SK-N-SH treated with all-trans-retinoic acid at 6 μM for 48 hours (cell line): ENCODE measurements at regions not wholly inside any gene's neighbourhood (a gene's known extent, or its start where the extent isn't known, plus 50 kb on each side); places are given as distances from the start of the nearest gene placed in this dataset.

Experiments used
- ATAC-seq: fragments of 200-7000 bp; cut with Tn5 transposase; 3 replicates; pipeline ENCODE4 v1.9.1; 2020; ENCODE audit warnings: mild to moderate bottlenecking, moderate library complexity
- BACH2 ChIP-seq: fragments of 250-450 bp; sonication (Bioruptor Pico); IDR thresholded peaks from 2 replicates; pipeline ENCODE4 v1.9.0; 2021; ENCODE audit warnings: mild to moderate bottlenecking, borderline replicate concordance
- CREB5 ChIP-seq: fragments of 250-450 bp; sonication (Bioruptor Pico); IDR thresholded peaks from 2 replicates; pipeline ENCODE4 v1.5.1; 2020; ENCODE audit warnings: low read depth, mild to moderate bottlenecking, moderate library complexity
- CSRNP3 ChIP-seq: fragments of 250-450 bp; sonication (Bioruptor Pico); IDR thresholded peaks from 2 replicates; pipeline ENCODE4 v1.5.1; 2021; ENCODE audit warnings: mild to moderate bottlenecking, moderate library complexity
- ESRRG ChIP-seq: fragments of 250-450 bp; sonication (Bioruptor Pico); IDR thresholded peaks from 2 replicates; pipeline ENCODE4 v1.6.1; 2021; ENCODE audit warnings: mild to moderate bottlenecking
- GLIS3 ChIP-seq: fragments of 250-450 bp; sonication (Bioruptor Pico); IDR thresholded peaks from 2 replicates; pipeline ENCODE4 v1.5.0; 2020; ENCODE audit warnings: mild to moderate bottlenecking, moderate library complexity
- ISL1 ChIP-seq: fragments of 250-450 bp; sonication (Bioruptor Pico); IDR thresholded peaks from 2 replicates; pipeline ENCODE4 v2.1.2; 2022; ENCODE audit warnings: mild to moderate bottlenecking, moderate library complexity
- OSR1 ChIP-seq: fragments of 250-450 bp; sonication (Bioruptor Pico); IDR thresholded peaks from 2 replicates; pipeline ENCODE4 v1.8.0; 2022; ENCODE audit warnings: moderate library complexity, mild to moderate bottlenecking, inconsistent platforms
- PPARA ChIP-seq: fragments of 250-450 bp; sonication (Bioruptor Pico); IDR thresholded peaks from 2 replicates; pipeline ENCODE4 v1.5.0; 2020; ENCODE audit warnings: mild to moderate bottlenecking, borderline replicate concordance
- RARB ChIP-seq: fragments of 250-450 bp; sonication (Bioruptor Pico); IDR thresholded peaks from 2 replicates; pipeline ENCODE4 v1.8.0; 2021; ENCODE audit warnings: mild to moderate bottlenecking, moderate library complexity
- SNAI2 ChIP-seq: fragments of 250-450 bp; sonication (Bioruptor Pico); IDR thresholded peaks from 2 replicates; pipeline ENCODE4 v1.5.0; 2020; ENCODE audit warnings: mild to moderate bottlenecking, moderate library complexity
- TCF4 ChIP-seq: fragments of 250-450 bp; sonication (Bioruptor Pico); IDR thresholded peaks from 2 replicates; pipeline ENCODE4 v1.8.0; 2021; ENCODE audit warnings: mild to moderate bottlenecking, moderate library complexity, borderline replicate concordance
- TOX ChIP-seq: fragments of 250-450 bp; sonication (Bioruptor Pico); IDR thresholded peaks from 2 replicates; pipeline ENCODE4 v1.8.0; 2021; ENCODE audit warnings: mild to moderate bottlenecking, moderate library complexity, borderline replicate concordance
- TSHZ2 ChIP-seq: fragments of 250-450 bp; sonication (Bioruptor Pico); IDR thresholded peaks from 2 replicates; pipeline ENCODE4 v1.5.0; 2020; ENCODE audit warnings: mild to moderate bottlenecking, moderate library complexity
- ZC3H10 ChIP-seq: fragments of 250-450 bp; sonication (Bioruptor Pico); IDR thresholded peaks from 2 replicates; pipeline ENCODE4 v1.5.1; 2021; ENCODE audit warnings: mild to moderate bottlenecking, moderate library complexity
- ZFP30 ChIP-seq: fragments of 450-650 bp; formaldehyde crosslinking; IDR thresholded peaks from 2 replicates; pipeline ENCODE4 v1.5.0; 2022; ENCODE audit warnings: mild to moderate bottlenecking, moderate library complexity
- ZNF565 ChIP-seq: fragments of 450-650 bp; formaldehyde crosslinking; conservative IDR thresholded peaks from 2 replicates; pipeline ENCODE4 v1.5.0; 2020; ENCODE audit warnings: low read depth, mild to moderate bottlenecking, moderate library complexity
- ZNF70 ChIP-seq: fragments of 450-650 bp; formaldehyde crosslinking; IDR thresholded peaks from 2 replicates; pipeline ENCODE4 v1.5.0; 2020; ENCODE audit warnings: mild to moderate bottlenecking, moderate library complexity
- ZNF8 ChIP-seq: fragments of 450-650 bp; formaldehyde crosslinking; IDR thresholded peaks from 2 replicates; pipeline ENCODE4 v1.5.0; 2020; ENCODE audit warnings: mild to moderate bottlenecking, moderate library complexity

- ATAC-seq: no peak
- TF ChIP-seq PPARA (CRISPR knock-in tag): no peak
- no peak for TF ChIP-seq ZNF70 (CRISPR knock-in tag)
- TF ChIP-seq CREB5 (CRISPR knock-in tag): no peak
- no peak for TF ChIP-seq RARB (CRISPR knock-in tag)
- no peak for TF ChIP-seq TSHZ2 (CRISPR knock-in tag)
- no peak for TF ChIP-seq GLIS3 (CRISPR knock-in tag)
- TF ChIP-seq BACH2 (CRISPR knock-in tag): no peak
- no peak for TF ChIP-seq TCF4 (CRISPR knock-in tag)
- no peak for TF ChIP-seq CSRNP3
Measured at GRCh38 chr17:54727624-54728023, 173.0 kb upstream of the TOM1L1 start.

DNA sequence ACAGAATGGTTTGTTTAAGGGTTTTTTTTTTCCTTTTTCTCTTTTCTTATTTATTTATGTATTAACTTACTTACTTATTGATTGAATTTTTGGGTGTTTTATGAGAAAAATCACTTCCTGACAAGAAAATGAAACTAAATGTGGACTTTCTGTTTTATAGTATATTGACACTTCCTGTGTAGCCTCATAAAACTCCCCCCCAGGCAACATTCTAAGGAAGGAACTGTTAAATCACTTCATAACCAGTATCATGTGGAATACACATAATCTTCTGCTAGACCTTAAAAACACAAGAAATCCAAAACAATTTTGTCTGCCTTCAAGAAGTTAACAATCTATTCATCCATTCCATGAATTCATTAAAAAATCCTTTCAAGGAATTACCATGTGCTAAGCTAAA is 164.1 kb upstream of the TOM1L1 start:
- no peak for TF ChIP-seq CREB5 (CRISPR knock-in tag)
- TF ChIP-seq GLIS3 (CRISPR knock-in tag): no peak
- no peak for TF ChIP-seq ZNF565 (CRISPR knock-in tag)
- no peak for TF ChIP-seq TSHZ2 (CRISPR knock-in tag)
- TF ChIP-seq OSR1 (CRISPR knock-in tag): no peak
- TF ChIP-seq TOX (CRISPR knock-in tag): no peak
- no peak for TF ChIP-seq TCF4 (CRISPR knock-in tag)
- TF ChIP-seq ZNF8 (CRISPR knock-in tag): no peak
- no peak for TF ChIP-seq ZC3H10 (CRISPR knock-in tag)
- no peak for TF ChIP-seq ESRRG (CRISPR knock-in tag)
- no peak for TF ChIP-seq ISL1 (CRISPR knock-in tag)
- ATAC-seq: no peak

DNA sequence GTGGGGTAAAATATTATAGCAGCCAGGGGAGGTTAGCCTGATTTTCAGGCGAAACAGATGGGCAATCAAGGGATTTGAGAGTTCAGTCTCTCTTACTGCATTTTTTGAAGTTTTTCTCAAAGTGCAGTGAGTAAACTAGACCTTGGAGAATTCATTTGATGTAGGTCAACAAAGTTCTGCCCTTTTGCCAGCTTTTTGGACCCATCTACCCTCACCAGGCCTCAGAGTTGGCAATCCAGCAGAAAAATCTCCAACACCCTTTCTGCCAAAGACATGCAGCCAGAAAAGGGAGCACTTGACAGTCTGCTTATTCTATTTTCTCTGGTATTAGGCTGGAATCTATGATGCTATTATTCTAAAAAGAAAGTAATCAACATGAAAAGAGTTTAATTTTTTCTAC is 162.2 kb upstream of the TOM1L1 start:
- TF ChIP-seq CREB5 (CRISPR knock-in tag) (no peak), RARB (CRISPR knock-in tag) (no peak), ZNF565 (CRISPR knock-in tag) (no peak), TCF4 (CRISPR knock-in tag) (no peak), TSHZ2 (CRISPR knock-in tag) (no peak), ZFP30 (CRISPR knock-in tag) (no peak), PPARA (CRISPR knock-in tag) (no peak), SNAI2 (CRISPR knock-in tag) (no peak)

More for the DNA sequence above, 162.2 kb upstream of the TOM1L1 start:
- no peak for ATAC-seq
